ENCODE measurements at regions not wholly inside any gene's neighbourhood (a gene's known extent, or its start where the extent isn't known, plus 50 kb on each side); places are given as distances from the start of the nearest gene placed in this dataset.

GRCh38 chr1:68370101-68370915 lies 79.4 kb downstream of the RPE65 start:
- no peak for FAIRE-seq
- no peak for TF ChIP-seq CTCF (IDR thresholded peaks at IDR 0.05; ENCODE audit: insufficient read depth, missing control alignments)
- no peak for DNase-seq (ENCODE audit: insufficient read length, low spot score)

GRCh38 chr1:68366572-68366971 lies 83.2 kb downstream of the RPE65 start:
- FAIRE-seq (no peak), DNase-seq (ENCODE audit: insufficient read length, low spot score) (no peak)
- no peak for TF ChIP-seq CTCF (IDR thresholded peaks at IDR 0.05; ENCODE audit: insufficient read depth, missing control alignments)

GRCh38 chr1:68365709-68366382 lies 83.9 kb downstream of the RPE65 start:
- TF ChIP-seq CTCF (IDR thresholded peaks at IDR 0.05; ENCODE audit: insufficient read depth, missing control alignments), result no peak
- DNase-seq (ENCODE audit: insufficient read length, low spot score) (no peak), FAIRE-seq (no peak)

GRCh38 chr1:68363339-68363738 lies 86.4 kb downstream of the RPE65 start:
- no peak for TF ChIP-seq CTCF (IDR thresholded peaks at IDR 0.05; ENCODE audit: insufficient read depth, missing control alignments)
- FAIRE-seq (no peak), DNase-seq (ENCODE audit: insufficient read length, low spot score) (no peak)

GRCh38 chr1:68361346-68361910 lies 88.3 kb downstream of the RPE65 start:
- DNase-seq (ENCODE audit: insufficient read length, low spot score) (no peak), FAIRE-seq (no peak)
- TF ChIP-seq CTCF (IDR thresholded peaks at IDR 0.05; ENCODE audit: insufficient read depth, missing control alignments), result no peak

- FAIRE-seq (no peak), DNase-seq (ENCODE audit: insufficient read length, low spot score) (no peak)
- no peak for TF ChIP-seq CTCF (IDR thresholded peaks at IDR 0.05; ENCODE audit: insufficient read depth, missing control alignments)
These were observed 90.7 kb downstream of the RPE65 start for GRCh38 chr1:68359045-68359444.

GRCh38 chr1:68358439-68358838 lies 91.3 kb downstream of the RPE65 start:
- DNase-seq (ENCODE audit: insufficient read length, low spot score), result no peak
- TF ChIP-seq CTCF (IDR thresholded peaks at IDR 0.05; ENCODE audit: insufficient read depth, missing control alignments), result no peak
- no peak for FAIRE-seq
